NB4 (cell line): ENCODE measurements at regions not wholly inside any gene's neighbourhood (a gene's known extent, or its start where the extent isn't known, plus 50 kb on each side); places are given as distances from the start of the nearest gene placed in this dataset.

Experiments
- CTCF ChIP-seq: IDR thresholded peaks from one replicate; pipeline ENCODE4 v1.5.1; 2012; ENCODE audit warnings: low read depth, low read length
- POLR2A ChIP-seq: IDR thresholded peaks from 2 replicates; pipeline ENCODE4 v1.6.1; 2011; ENCODE audit warnings: mild to moderate bottlenecking; ENCODE audit not compliant: insufficient read length; ENCODE audit errors: extremely low read depth

DNA sequence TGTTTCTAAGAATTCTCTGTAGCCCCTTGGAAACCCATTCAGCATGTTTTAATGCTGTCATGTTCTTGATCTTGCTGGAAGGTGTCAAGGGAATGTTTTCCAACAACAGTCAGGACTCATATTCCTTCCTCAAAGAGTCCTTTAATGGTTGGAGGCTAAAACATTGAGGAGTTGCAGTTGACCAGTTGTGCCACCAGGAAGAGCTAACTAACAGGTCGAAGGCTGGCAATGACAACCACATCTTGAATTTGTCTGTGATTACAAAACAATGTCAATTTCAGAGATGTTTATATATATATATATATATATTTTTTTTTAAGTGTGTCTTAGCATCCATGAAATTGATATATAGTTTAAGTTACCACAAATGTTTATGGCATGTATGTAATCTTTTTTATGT, 151.5 kb downstream of the INO80D start:
- TF ChIP-seq POLR2A, result no peak
- TF ChIP-seq CTCF, result no peak
